Glutamatergic neuron (in vitro differentiated cells): ENCODE measurements at regions not wholly inside any gene's neighbourhood (a gene's known extent, or its start where the extent isn't known, plus 50 kb on each side); places are given as distances from the start of the nearest gene placed in this dataset.
A peak's percentile ranks its signal among the peaks of the same experiment; 100 is the strongest.

Source experiments
- DNase-seq: peaks from one replicate; pipeline ENCODE4 v3.0.0; 2022
- H3K27ac Mint-ChIP-seq: one replicate; pipeline ENCODE4 v1.8.0; 2020; ENCODE audit warnings: mild to moderate bottlenecking, mixed read lengths, inconsistent platforms; ENCODE audit not compliant: unreplicated experiment
- H3K27me3 Mint-ChIP-seq: one replicate; pipeline ENCODE4 v1.8.0; 2020; ENCODE audit warnings: mild to moderate bottlenecking, moderate library complexity, mixed read lengths, inconsistent platforms; ENCODE audit not compliant: unreplicated experiment
- H3K36me3 Mint-ChIP-seq: one replicate; pipeline ENCODE4 v1.8.0; 2020; ENCODE audit warnings: mild to moderate bottlenecking, mixed read lengths, inconsistent platforms; ENCODE audit not compliant: unreplicated experiment
- H3K4me1 Mint-ChIP-seq: one replicate; pipeline ENCODE4 v1.8.0; 2020; ENCODE audit warnings: mild to moderate bottlenecking, low read depth, mixed read lengths, inconsistent platforms; ENCODE audit not compliant: unreplicated experiment
- H3K4me3 Mint-ChIP-seq: one replicate; pipeline ENCODE4 v1.8.0; 2020; ENCODE audit warnings: mild to moderate bottlenecking, mixed read lengths, inconsistent platforms; ENCODE audit not compliant: unreplicated experiment
- H3K9me3 Mint-ChIP-seq: one replicate; pipeline ENCODE4 v1.8.0; 2020; ENCODE audit warnings: mild to moderate bottlenecking, moderate library complexity, mixed read lengths, inconsistent platforms; ENCODE audit not compliant: unreplicated experiment
- TF ChIP-seq, protein P1 (sequence below): fragments of 200-600 bp; sonication (generic); IDR thresholded peaks from one replicate; pipeline ENCODE4 v1.5.0; 2021; ENCODE audit not compliant: partially characterized antibody, unreplicated experiment

DNA sequence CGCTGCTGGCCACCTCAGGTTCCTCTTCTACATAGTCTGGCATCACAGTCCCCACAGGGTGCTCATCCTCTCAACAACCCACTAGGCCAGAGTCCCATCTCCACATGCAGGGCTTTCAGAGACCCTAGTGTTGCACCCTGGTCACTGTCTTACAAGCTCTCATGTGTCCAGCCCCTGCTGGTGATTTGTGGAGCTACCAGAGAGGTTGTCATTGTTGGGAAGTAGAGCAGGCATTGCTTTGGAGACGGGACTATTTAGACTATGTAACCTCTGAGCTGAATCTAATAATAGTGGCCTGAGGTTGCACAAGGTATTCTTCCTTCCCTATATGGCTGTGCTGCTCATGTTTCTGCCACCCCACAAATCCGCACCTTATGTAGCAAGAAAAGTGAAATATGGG, 135.3 kb upstream of the VWC2 start:
- H3K36me3 Mint-ChIP-seq, result no peaks in the 10 kb centered on the region
- TF ChIP-seq, protein P1, sequence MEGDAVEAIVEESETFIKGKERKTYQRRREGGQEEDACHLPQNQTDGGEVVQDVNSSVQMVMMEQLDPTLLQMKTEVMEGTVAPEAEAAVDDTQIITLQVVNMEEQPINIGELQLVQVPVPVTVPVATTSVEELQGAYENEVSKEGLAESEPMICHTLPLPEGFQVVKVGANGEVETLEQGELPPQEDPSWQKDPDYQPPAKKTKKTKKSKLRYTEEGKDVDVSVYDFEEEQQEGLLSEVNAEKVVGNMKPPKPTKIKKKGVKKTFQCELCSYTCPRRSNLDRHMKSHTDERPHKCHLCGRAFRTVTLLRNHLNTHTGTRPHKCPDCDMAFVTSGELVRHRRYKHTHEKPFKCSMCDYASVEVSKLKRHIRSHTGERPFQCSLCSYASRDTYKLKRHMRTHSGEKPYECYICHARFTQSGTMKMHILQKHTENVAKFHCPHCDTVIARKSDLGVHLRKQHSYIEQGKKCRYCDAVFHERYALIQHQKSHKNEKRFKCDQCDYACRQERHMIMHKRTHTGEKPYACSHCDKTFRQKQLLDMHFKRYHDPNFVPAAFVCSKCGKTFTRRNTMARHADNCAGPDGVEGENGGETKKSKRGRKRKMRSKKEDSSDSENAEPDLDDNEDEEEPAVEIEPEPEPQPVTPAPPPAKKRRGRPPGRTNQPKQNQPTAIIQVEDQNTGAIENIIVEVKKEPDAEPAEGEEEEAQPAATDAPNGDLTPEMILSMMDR, result peak; percentile 37
- H3K4me3 Mint-ChIP-seq, result no peak overlapping the region
- H3K9me3 Mint-ChIP-seq, result no peaks in the 10 kb centered on the region
- no peaks in the 10 kb centered on the region for H3K4me1 Mint-ChIP-seq
- H3K27ac Mint-ChIP-seq, result no peak overlapping the region
- no peak for DNase-seq
- peaks cover 1% of the 10 kb centered on the region for H3K27me3 Mint-ChIP-seq

DNA sequence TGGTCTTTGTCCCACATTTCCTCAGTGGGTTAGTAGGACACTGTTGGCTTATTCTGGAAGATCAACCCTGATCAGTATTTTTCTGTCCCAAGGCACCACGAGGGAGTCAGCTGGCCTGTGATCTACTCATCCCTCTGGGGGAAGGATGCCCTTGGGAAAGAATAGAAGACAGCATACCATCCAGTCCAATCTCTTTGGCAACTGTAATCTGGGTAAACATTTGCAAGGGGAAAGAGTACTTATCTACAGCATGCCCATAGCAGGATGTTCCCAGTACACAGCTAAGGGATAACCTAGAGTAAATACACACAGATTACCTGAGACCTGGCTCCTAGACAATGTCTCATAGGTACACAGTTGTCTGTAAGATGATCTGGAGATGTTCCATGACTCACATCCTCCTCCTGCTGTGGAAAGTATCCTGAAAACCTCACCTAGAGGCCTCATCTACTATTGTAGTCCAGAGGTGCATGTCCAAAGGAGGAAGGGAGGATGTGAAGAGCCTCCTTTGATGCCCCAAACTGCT, 134.3 kb upstream of the VWC2 start:
- TF ChIP-seq, protein P1, result no peak
- Mint-ChIP-seq H3K9me3 (no peaks in the 10 kb centered on the region), H3K4me1 (no peaks in the 10 kb centered on the region), H3K27ac (no peak overlapping the region), H3K36me3 (no peaks in the 10 kb centered on the region), H3K4me3 (no peak overlapping the region), H3K27me3 (peaks cover 1% of the 10 kb centered on the region)
- DNase-seq, result no peak

DNA sequence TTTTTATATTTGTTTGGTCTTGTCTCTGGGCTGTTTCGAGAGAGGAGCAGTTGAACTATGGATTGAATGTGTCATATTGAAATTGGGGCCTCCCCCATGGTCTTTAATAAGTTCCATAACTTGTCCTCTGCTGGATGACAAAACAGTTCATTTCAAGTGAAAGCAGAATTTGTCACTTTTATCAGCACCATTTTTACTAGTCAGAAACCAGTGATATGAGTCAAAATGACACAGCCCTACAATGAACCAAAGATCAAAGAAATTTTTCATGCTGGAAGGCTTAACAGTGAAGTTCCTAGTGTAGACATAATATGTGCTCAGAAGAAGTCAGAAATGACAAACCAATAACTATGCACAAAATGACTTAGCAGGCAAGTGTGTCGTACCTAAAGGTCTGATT, 133.6 kb upstream of the VWC2 start:
- Mint-ChIP-seq H3K27me3 (peaks cover 1% of the 10 kb centered on the region), H3K4me3 (no peak overlapping the region), H3K4me1 (no peaks in the 10 kb centered on the region), H3K36me3 (no peaks in the 10 kb centered on the region), H3K27ac (no peak overlapping the region), H3K9me3 (no peaks in the 10 kb centered on the region)
- DNase-seq, result no peak
- TF ChIP-seq, protein P1, result no peak

DNA sequence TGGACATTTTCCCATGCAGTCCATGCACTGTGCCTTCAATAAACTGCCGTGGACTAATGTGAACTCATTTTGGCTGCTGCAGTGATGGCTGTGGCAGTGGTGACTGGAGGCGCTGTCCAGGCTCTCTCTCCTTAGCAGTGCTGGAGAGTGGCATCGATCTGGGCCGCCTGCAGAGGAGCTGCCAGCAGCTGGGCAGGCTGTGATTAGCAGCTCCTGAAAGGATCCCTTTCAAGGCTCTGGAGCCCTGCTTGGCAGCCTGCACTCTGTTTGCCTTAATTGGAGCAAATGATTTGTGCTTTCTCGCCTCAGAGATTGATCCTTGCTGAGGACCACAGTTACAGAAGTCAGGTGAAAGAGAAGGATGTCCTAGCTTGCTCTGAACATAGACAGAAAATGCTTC, 130.1 kb upstream of the VWC2 start:
- H3K27ac Mint-ChIP-seq, result no peak overlapping the region
- peaks cover 6% of the 10 kb centered on the region for H3K36me3 Mint-ChIP-seq
- H3K27me3 Mint-ChIP-seq, result peaks cover 3% of the 10 kb centered on the region
- peak; percentile 24 for DNase-seq
- no peaks in the 10 kb centered on the region for H3K9me3 Mint-ChIP-seq
- no peak overlapping the region for H3K4me3 Mint-ChIP-seq
- no peaks in the 10 kb centered on the region for H3K4me1 Mint-ChIP-seq
- TF ChIP-seq, protein P1, result no peak

DNA sequence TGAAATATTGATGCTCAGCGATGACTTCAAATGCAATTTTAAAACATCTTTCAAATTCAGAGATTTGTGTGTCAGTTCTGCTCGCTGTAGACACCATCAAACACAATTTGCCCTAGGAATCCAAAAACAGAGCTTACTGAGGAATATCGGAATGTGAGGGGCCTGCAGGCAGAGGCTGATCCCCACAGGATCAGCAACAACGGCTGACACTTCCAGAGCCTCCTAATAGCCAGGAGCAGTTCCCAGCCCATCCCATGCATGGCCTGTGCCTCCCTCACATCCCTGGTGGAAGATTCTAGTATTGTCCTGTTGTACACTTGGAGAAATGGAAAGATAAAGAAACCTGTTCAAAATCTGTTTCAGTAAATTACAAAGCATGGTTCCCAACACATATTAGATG, 129.7 kb upstream of the VWC2 start:
- no peak overlapping the region for H3K4me3 Mint-ChIP-seq
- H3K4me1 Mint-ChIP-seq, result no peaks in the 10 kb centered on the region
- H3K36me3 Mint-ChIP-seq, result peaks cover 6% of the 10 kb centered on the region
- no peaks in the 10 kb centered on the region for H3K9me3 Mint-ChIP-seq
- H3K27me3 Mint-ChIP-seq, result peaks cover 3% of the 10 kb centered on the region
- no peak overlapping the region for H3K27ac Mint-ChIP-seq
- TF ChIP-seq, protein P1, result peak; percentile 34
- DNase-seq, result no peak
